GM21529 (cell line): ENCODE measurements at regions not wholly inside any gene's neighbourhood (a gene's known extent, or its start where the extent isn't known, plus 50 kb on each side); places are given as distances from the start of the nearest gene placed in this dataset.

Source experiments
- ATAC-seq: cut with Tn5 transposase; IDR thresholded peaks from one replicate; pipeline ENCODE4 v1.9.1; 2021; ENCODE audit not compliant: unreplicated experiment

- ATAC-seq = no peak
These were observed 140.5 kb upstream of the SRRM4 start for GRCh38 chr12:118840878-118841277.

GRCh38 chr12:118841588-118841987 lies 139.8 kb upstream of the SRRM4 start:
- no peak for ATAC-seq

DNA sequence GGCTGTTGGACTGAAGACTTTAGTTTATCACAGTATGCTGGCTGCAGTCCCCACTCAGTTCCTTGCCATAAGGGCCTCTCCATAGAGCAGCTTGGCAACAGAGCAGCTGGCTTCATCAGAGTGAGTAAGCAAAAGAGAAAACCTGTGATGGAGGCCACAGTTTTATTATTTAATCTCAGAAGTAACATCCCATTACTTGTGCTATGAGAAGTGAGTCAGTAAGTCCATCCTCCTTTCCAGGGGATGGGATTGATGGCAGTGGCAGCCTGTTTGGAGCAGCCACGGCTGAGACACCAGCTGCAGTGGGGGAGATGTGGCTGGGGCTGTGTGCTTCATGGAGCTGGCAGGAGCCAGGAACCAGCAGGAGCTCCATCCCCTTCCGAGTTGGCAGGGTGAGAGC lies 138.5 kb upstream of the SRRM4 start:
- no peak for ATAC-seq

DNA sequence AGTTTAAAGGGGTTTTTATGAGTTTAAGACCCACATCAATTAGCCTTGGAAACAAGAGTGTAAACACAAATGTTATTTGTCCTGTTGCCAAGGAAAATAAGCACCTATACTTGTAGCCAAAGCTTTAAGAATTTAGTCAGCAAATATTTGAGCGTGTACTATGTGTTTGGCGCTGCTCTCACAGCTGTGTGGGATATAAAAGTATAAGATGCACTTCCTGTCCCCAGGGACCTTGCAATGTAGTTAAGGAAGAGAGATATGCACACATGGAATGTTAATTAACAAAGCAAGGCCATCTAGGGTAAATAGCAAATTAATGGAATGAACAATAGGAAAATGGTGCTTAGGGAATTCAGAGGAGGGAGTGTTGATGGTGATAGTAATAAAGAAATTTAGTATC lies 134.9 kb upstream of the SRRM4 start:
- no peak for ATAC-seq

GRCh38 chr12:118850244-118850825 lies 131.0 kb upstream of the SRRM4 start:
- ATAC-seq = no peak

DNA sequence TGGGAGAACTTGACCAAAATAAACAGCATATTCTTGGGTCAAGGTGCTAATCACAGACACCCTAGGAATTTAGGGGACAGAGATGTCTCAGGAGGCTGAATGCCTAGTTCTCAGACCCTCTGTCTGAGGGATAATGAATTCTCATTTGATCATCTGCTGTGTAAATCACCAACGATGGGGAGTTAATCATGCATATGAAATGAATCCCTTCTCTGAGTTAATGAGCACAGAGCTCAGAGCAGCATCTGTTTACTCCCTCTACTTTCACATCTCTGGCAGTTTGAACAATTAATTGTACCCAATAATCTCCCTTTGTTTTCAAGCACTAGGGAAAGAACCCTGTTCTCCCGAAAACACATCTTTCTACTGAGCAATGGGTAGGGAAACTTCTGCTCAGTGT lies 129.4 kb upstream of the SRRM4 start:
- ATAC-seq = no peak

- ATAC-seq = no peak
These were observed 127.7 kb upstream of the SRRM4 start for GRCh38 chr12:118853634-118854033.

DNA sequence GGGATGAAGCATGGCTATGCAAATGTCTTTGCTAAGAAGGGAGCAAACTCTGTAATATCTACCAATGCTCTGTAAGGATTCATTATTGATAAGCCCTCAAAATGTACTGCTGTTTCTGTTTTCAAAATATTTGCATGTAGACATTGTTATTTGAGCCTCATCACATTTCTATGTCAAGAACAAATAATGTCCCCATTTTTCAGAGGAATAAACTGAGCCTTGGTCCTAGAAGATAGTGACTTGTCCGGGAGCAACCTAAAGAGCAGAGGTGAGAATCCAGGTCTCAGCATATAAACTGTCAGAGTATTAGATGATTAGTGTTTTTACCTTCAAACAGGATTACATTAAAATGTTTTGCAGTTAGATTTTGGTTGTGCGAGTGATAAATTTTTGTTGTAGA lies 125.5 kb upstream of the SRRM4 start:
- ATAC-seq = no peak

DNA sequence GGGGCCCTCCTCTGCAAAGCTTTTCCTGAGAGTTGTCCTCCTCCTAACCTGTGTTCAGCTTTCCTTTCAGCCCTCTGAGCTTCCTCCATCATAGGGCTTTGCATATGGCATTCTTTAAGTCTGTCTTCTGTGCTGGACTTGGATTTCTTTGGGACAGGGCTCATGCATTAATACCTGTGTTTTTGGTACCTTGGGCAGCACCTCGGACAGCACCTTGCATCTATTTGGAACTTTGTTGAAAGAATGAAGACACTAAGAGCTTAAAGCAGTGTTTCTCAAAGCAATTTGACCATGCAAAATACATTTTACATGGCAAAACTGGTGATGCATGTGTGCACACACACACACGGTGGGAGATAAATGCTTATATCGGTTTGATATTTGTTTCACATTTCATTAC lies 115.0 kb upstream of the SRRM4 start:
- no peak for ATAC-seq

GRCh38 chr12:118870551-118870950 lies 110.8 kb upstream of the SRRM4 start:
- ATAC-seq = no peak

GRCh38 chr12:118874698-118875548 lies 106.4 kb upstream of the SRRM4 start:
- ATAC-seq = no peak

- ATAC-seq = no peak
These were observed 100.4 kb upstream of the SRRM4 start for GRCh38 chr12:118880720-118881493.

DNA sequence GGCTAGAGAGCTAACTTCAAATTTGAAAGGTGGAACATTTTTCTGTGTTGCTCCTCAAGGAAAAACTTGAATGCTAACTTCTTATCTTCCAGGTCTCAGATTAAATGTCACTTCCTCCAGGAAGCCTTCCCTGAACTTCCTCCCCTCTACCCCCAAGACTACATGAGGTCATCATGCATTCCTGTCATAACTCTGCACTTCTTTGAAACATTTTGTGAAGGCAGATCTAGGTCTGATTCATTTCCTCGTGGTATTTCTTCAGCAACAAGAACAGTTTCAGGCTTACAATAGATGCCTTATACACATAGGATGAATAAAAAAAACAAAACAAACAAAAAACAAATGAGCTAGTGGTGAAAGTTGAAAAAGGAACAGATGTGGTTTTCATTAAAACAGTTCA lies 97.1 kb upstream of the SRRM4 start:
- no peak for ATAC-seq

DNA sequence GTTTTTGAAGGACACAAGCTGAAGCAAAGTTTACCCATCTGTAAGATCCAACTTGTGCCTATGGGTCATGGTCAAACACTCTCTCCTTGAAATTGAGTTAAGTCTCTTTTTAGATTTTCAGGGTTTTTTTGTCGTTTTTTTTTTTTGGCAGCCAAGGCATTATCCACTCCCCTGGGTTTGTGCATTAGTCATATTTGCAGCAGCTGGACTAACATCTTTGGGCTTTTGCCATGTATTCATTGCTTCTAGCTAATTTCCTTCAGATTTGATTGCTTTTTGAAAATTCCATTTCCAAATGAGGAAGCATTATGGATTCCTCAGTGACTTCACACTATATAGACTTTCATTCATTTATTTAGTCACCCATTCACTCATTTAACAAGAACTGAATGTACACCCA lies 80.3 kb upstream of the SRRM4 start:
- no peak for ATAC-seq

DNA sequence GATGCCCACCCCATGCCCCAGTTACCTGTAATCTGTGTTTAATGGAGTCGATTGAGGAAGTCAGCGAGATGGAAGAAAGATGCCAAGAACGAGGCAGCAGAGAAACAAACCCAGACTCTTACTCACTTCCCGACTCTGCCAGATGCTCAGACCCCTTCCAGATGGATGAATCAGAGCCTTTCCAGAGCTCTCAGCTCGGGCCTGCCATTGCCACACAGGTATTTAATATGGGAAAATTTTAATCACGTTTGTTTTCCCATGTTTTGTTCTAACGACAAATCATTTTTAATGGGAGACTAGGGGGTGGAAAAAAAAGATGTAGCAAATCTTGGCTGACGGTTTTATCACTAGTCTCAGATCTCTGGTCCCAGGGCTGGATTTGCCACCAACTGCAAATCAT lies 72.5 kb upstream of the SRRM4 start:
- no peak for ATAC-seq

GRCh38 chr12:118912697-118913270 lies 68.6 kb upstream of the SRRM4 start:
- no peak for ATAC-seq

GRCh38 chr12:118921761-118922160 lies 59.6 kb upstream of the SRRM4 start:
- no peak for ATAC-seq

GRCh38 chr12:118922405-118922804 lies 58.9 kb upstream of the SRRM4 start:
- no peak for ATAC-seq

GRCh38 chr12:118925407-118925806 lies 55.9 kb upstream of the SRRM4 start:
- ATAC-seq = no peak

GRCh38 chr12:118925826-118926225 lies 55.5 kb upstream of the SRRM4 start:
- no peak for ATAC-seq
